Spinal cord (tissue), 9 donors: ENCODE measurements at regions not wholly inside any gene's neighbourhood (a gene's known extent, or its start where the extent isn't known, plus 50 kb on each side); places are given as distances from the start of the nearest gene placed in this dataset.
"Not testable (repeated sequence)": the region's sequence is repeated elsewhere in the genome, so short reads cannot be mapped to it uniquely, and the experiment has no call there.

Source experiments
- DNase-seq, 6 donors: peaks; one replicate each; pipeline versions ENCODE4 v3.0.0 to v3.0.0-alpha.2; 2013 to 2015; ENCODE audit warnings: low spot score in 6 of 6, low read depth in 4 of 6
- H3K27ac ChIP-seq: one replicate; pipeline ENCODE4 v1.5.1; 2013; ENCODE audit warnings: low read depth, low read length, control low read depth
- H3K27me3 ChIP-seq: one replicate; pipeline ENCODE4 v1.6.1; 2013; ENCODE audit warnings: low read length; ENCODE audit not compliant: control insufficient read depth, insufficient read depth
- H3K36me3 ChIP-seq: one replicate; pipeline ENCODE4 v1.6.1; 2013; ENCODE audit warnings: low read length; ENCODE audit not compliant: control insufficient read depth, insufficient read depth
- H3K4me1 ChIP-seq: one replicate; pipeline ENCODE4 v1.6.1; 2013; ENCODE audit warnings: low read length; ENCODE audit not compliant: control insufficient read depth, insufficient read depth
- H3K4me3 ChIP-seq: one replicate; pipeline ENCODE4 v1.5.1; 2013; ENCODE audit warnings: low read depth, low read length, control low read depth
- H3K9me3 ChIP-seq: one replicate; pipeline ENCODE4 v1.6.1; 2013; ENCODE audit warnings: low read length; ENCODE audit not compliant: control insufficient read depth, insufficient read depth
- WGBS: methylation state at CpG from one replicate; pipeline ENCODE4 v1.1.5; 2013; ENCODE audit warnings: missing lambda C conversion rate; ENCODE audit not compliant: insufficient coverage; 5-methylcytosine and 5-hydroxymethylcytosine counted together
- donor health status: healthy.

DNA sequence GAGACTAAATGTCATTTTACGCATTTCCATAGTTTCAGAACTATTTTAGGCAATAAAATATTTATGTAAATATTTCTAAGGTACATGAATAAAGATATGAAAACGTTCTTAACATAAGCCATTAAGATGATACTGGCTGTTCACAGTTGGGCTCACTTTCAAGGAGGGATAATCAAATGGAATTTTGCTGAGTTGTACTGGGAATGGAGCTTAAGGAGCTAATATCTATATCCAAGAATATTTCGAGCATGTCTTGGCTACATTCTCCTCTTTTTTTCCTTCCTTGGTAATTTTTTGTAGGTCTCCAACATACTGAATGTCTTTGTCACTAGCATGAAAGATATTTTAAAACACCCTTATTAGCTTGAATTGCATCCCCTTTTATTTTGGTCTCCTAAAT is 383.4 kb downstream of the RAP2B start:
- H3K27ac ChIP-seq, result no peak overlapping the region
- H3K27me3 ChIP-seq, result no peaks in the 10 kb centered on the region
- H3K36me3 ChIP-seq, result no peaks in the 10 kb centered on the region
- H3K9me3 ChIP-seq, result no peaks in the 10 kb centered on the region
- H3K4me1 ChIP-seq, result no peaks in the 10 kb centered on the region
- no peak for DNase-seq
- no CpG with 5 or more reads among the region's 3 CpGs for WGBS
- no peak overlapping the region for H3K4me3 ChIP-seq

DNA sequence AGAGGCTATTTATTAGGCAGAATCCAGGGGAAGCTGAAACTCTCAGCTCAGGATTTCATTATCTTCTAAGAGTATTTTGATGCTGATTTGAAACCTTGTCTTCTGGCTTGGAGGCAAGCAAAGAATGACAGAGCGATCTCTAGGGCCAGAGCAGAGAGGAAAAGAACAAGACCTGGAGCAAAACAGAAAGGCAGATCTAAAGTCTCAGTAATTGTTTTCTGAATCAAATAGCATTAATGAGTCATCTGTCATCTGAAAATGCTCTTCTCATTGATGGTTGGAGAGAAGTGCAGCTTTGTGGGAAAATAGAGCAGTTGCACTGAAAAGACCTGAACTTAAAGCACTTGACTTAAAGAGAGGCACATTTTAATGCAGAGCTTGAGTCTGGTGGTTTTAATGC is 385.9 kb downstream of the RAP2B start:
- Histone ChIP-seq H3K27ac (no peak overlapping the region), H3K36me3 (no peaks in the 10 kb centered on the region), H3K27me3 (no peaks in the 10 kb centered on the region), H3K4me1 (no peaks in the 10 kb centered on the region), H3K9me3 (no peaks in the 10 kb centered on the region), H3K4me3 (no peak overlapping the region)
- 78% methylated on average over 1 of the region's 1 CpG for WGBS
- DNase-seq, result peak in 1 of 6 donors; percentile 6

DNA sequence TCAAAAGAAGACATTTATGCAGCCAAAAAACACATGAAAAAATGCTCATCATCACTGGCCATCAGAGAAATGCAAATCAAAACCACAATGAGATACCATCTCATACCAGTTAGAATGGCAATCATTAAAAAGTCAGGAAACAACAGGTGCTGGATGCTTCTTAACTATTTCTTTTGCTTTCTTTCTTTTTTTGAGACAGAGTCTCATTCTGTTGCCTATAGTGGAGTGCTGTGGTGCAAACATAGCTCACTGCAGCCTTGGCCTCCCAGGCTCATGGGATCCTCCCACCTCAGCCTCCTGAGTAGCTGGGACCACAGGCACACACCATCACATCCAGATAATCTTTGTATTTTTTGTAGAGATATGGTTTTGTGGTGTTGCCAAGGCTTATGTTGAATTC is 387.7 kb downstream of the RAP2B start:
- H3K9me3 ChIP-seq, H3K27me3 ChIP-seq, DNase-seq, H3K27ac ChIP-seq, H3K36me3 ChIP-seq, H3K4me3 ChIP-seq, H3K4me1 ChIP-seq: not testable (repeated sequence)

- no peak overlapping the region for H3K4me3 ChIP-seq
- H3K27ac ChIP-seq, result no peak overlapping the region
- H3K9me3 ChIP-seq, result no peaks in the 10 kb centered on the region
- WGBS, result 100% methylated on average over 2 of the region's 4 CpGs
- H3K4me1 ChIP-seq, result no peaks in the 10 kb centered on the region
- H3K27me3 ChIP-seq, result no peaks in the 10 kb centered on the region
- H3K36me3 ChIP-seq, result no peaks in the 10 kb centered on the region
- DNase-seq, result no peak
Observed at GRCh38 chr3:153551536-153552285, 389.7 kb downstream of the RAP2B start.

- WGBS, result 100% methylated on average over 1 of the region's 11 CpGs
- no peak for DNase-seq
Observed at GRCh38 chr3:153552887-153553604, 391.0 kb downstream of the RAP2B start.

DNA sequence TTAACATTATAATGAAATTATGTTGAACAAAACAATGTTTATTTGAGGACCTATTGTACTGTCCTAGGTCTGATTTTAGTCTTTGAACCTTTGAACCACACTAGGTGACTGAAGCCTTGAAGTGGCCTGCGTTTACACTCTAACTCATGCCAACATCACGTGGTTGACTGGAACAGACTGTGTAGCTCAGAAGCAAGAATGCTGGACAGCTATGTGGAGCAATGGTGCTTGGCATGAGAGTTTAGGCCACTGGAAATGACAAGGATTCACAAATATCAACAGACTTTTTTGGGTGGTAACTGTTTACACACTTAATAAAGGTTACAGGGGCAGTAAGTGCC is 391.5 kb downstream of the RAP2B start:
- Histone ChIP-seq H3K27ac (no peak overlapping the region), H3K9me3 (no peaks in the 10 kb centered on the region), H3K36me3 (no peaks in the 10 kb centered on the region), H3K4me3 (no peak overlapping the region), H3K27me3 (no peaks in the 10 kb centered on the region), H3K4me1 (no peaks in the 10 kb centered on the region)
- no CpG with 5 or more reads among the region's 2 CpGs for whole genome bisulfite sequencing
- no peak for DNase-seq

More at GRCh38 chr3:153552887-153553604, 391.0 kb downstream of the RAP2B start:
- Histone ChIP-seq H3K4me1 (no peaks in the 10 kb centered on the region), H3K27me3 (no peaks in the 10 kb centered on the region), H3K36me3 (no peaks in the 10 kb centered on the region), H3K27ac (no peak overlapping the region), H3K9me3 (no peaks in the 10 kb centered on the region), H3K4me3 (no peak overlapping the region)

GRCh38 chr3:153555919-153556318 is 393.9 kb downstream of the RAP2B start:
- H3K27ac ChIP-seq, result no peak overlapping the region
- WGBS, result no CpG with 5 or more reads among the region's 2 CpGs
- no peak for DNase-seq

GRCh38 chr3:153559366-153559765 is 397.3 kb downstream of the RAP2B start:
- not testable (repeated sequence) for H3K27ac ChIP-seq, H3K27me3 ChIP-seq, H3K4me3 ChIP-seq, DNase-seq, H3K36me3 ChIP-seq, H3K4me1 ChIP-seq, H3K9me3 ChIP-seq
- WGBS, result no CpG with 5 or more reads among the region's 1 CpG

More at GRCh38 chr3:153555919-153556318, 393.9 kb downstream of the RAP2B start:
- H3K27me3 ChIP-seq, result no peaks in the 10 kb centered on the region
- H3K36me3 ChIP-seq, result no peaks in the 10 kb centered on the region
- no peak overlapping the region for H3K4me3 ChIP-seq
- H3K9me3 ChIP-seq, result no peaks in the 10 kb centered on the region
- no peaks in the 10 kb centered on the region for H3K4me1 ChIP-seq

DNA sequence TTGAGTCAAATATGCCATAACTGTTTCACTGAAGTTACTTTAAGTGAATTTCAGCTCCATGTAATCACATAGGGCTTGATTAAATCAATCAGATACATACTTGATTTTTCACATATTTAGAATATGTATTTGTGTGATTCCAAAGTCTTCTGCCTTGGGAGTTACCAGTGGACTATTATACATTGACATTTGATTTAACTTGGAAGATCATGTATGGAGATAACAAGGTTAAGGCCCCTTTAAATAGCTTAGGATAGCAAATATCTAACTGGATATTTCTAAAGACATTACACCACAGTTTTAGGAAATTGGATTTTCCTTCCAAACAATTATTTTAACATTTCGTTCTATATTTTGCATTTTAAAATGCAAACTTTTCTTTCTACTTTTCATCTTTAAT is 405.0 kb downstream of the RAP2B start:
- no peak for DNase-seq
- no peak overlapping the region for H3K27ac ChIP-seq
- H3K4me1 ChIP-seq, result no peaks in the 10 kb centered on the region
- no peak overlapping the region for H3K4me3 ChIP-seq
- H3K9me3 ChIP-seq, result peaks cover 14% of the 10 kb centered on the region
- H3K36me3 ChIP-seq, result no peaks in the 10 kb centered on the region
- no CpG with 5 or more reads among the region's 1 CpG for whole genome bisulfite sequencing
- no peaks in the 10 kb centered on the region for H3K27me3 ChIP-seq

DNA sequence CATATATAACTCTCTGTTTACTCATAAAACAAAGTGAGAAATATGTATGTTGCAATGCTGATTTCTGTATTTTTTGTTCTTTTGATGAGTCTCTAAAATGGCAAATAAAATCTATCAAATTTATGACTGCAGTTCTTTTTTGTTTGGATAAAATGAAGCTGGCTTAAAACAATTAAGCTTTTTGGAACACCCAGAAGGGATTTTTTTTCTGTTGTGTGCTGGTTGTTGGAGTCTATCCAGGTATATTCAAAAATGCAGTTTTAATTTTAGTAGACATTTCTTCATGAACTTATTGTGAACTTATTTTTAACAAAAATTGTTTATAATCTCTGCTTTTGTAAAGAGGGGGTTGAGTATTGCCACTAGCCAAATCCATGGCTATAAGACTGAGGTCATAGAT is 405.5 kb downstream of the RAP2B start:
- peaks cover 14% of the 10 kb centered on the region for H3K9me3 ChIP-seq
- no peaks in the 10 kb centered on the region for H3K27me3 ChIP-seq
- no peak for DNase-seq
- no peaks in the 10 kb centered on the region for H3K36me3 ChIP-seq
- no peaks in the 10 kb centered on the region for H3K4me1 ChIP-seq
- no peak overlapping the region for H3K4me3 ChIP-seq
- H3K27ac ChIP-seq, result no peak overlapping the region
